ENCODE measurements at regions not wholly inside any gene's neighbourhood (a gene's known extent, or its start where the extent isn't known, plus 50 kb on each side); places are given as distances from the start of the nearest gene placed in this dataset.

GRCh38 chr12:113747017-113747416 lies 219.1 kb downstream of the RBM19 start:
- Histone ChIP-seq H3F3A (ENCODE audit: insufficient read depth) (no peaks in the 10 kb centered on the region), H3K9me3 (ENCODE audit: insufficient read depth, low read length) (no peaks in the 10 kb centered on the region), H4K20me1 (ENCODE audit: low read depth, low read length) (no peaks in the 10 kb centered on the region), H3K9ac (ENCODE audit: low read length) (no peak overlapping the region), H3K27me3 (ENCODE audit: low read length) (no peaks in the 10 kb centered on the region), H3K27ac (ENCODE audit: low read depth, low read length) (no peak overlapping the region), H2AFZ (ENCODE audit: low read depth, low read length, severe bottlenecking) (no peak overlapping the region), H3K36me3 (ENCODE audit: low read length) (no peaks in the 10 kb centered on the region), H3K79me2 (ENCODE audit: insufficient read depth, low read length) (no peaks in the 10 kb centered on the region), H3K4me3 (ENCODE audit: insufficient read depth, low read length, poor library complexity, severe bottlenecking) (no peak overlapping the region), H3K9me2 (replicated peaks; ENCODE audit: insufficient read depth, low read length) (no peaks in the 10 kb centered on the region), H3K4me2 (ENCODE audit: low read depth, low read length, poor library complexity, severe bottlenecking) (no peak overlapping the region)
- TF ChIP-seq CTCF (IDR thresholded peaks at IDR 0.05; ENCODE audit: insufficient read depth, low read length, poor library complexity, severe bottlenecking) (no peak), EZH2phosphoT487 (conservative IDR thresholded peaks at IDR 0.05; ENCODE audit: low read length) (no peak)

- no peaks in the 10 kb centered on the region for H3K27me3 ChIP-seq (ENCODE audit: low read length)
Observed at GRCh38 chr12:113744802-113745395, 221.2 kb downstream of the RBM19 start.

GRCh38 chr12:113742801-113743200 lies 223.3 kb downstream of the RBM19 start:
- H3F3A ChIP-seq (ENCODE audit: insufficient read depth): no peaks in the 10 kb centered on the region
- no peak overlapping the region for H2AFZ ChIP-seq (ENCODE audit: low read depth, low read length, severe bottlenecking)
- no peak overlapping the region for H3K4me3 ChIP-seq (ENCODE audit: insufficient read depth, low read length, poor library complexity, severe bottlenecking)
- no peaks in the 10 kb centered on the region for H3K27me3 ChIP-seq (ENCODE audit: low read length)
- H3K9me3 ChIP-seq (ENCODE audit: insufficient read depth, low read length): no peaks in the 10 kb centered on the region
- no peaks in the 10 kb centered on the region for H3K79me2 ChIP-seq (ENCODE audit: insufficient read depth, low read length)
- no peak overlapping the region for H3K9ac ChIP-seq (ENCODE audit: low read length)
- H3K36me3 ChIP-seq (ENCODE audit: low read length): no peaks in the 10 kb centered on the region
- no peak overlapping the region for H3K4me2 ChIP-seq (ENCODE audit: low read depth, low read length, poor library complexity, severe bottlenecking)
- no peaks in the 10 kb centered on the region for H3K9me2 ChIP-seq (replicated peaks; ENCODE audit: insufficient read depth, low read length)
- H4K20me1 ChIP-seq (ENCODE audit: low read depth, low read length): no peaks in the 10 kb centered on the region
- TF ChIP-seq EZH2phosphoT487 (conservative IDR thresholded peaks at IDR 0.05; ENCODE audit: low read length) (no peak), CTCF (IDR thresholded peaks at IDR 0.05; ENCODE audit: insufficient read depth, low read length, poor library complexity, severe bottlenecking) (no peak)
- no peak overlapping the region for H3K27ac ChIP-seq (ENCODE audit: low read depth, low read length)

More at GRCh38 chr12:113744802-113745395, 221.2 kb downstream of the RBM19 start:
- no peaks in the 10 kb centered on the region for H3K36me3 ChIP-seq (ENCODE audit: low read length)
- no peak overlapping the region for H3K9ac ChIP-seq (ENCODE audit: low read length)
- H3K9me3 ChIP-seq (ENCODE audit: insufficient read depth, low read length): no peaks in the 10 kb centered on the region
- H3K9me2 ChIP-seq (replicated peaks; ENCODE audit: insufficient read depth, low read length): no peaks in the 10 kb centered on the region
- H4K20me1 ChIP-seq (ENCODE audit: low read depth, low read length): no peaks in the 10 kb centered on the region
- no peaks in the 10 kb centered on the region for H3K79me2 ChIP-seq (ENCODE audit: insufficient read depth, low read length)
- no peak overlapping the region for H2AFZ ChIP-seq (ENCODE audit: low read depth, low read length, severe bottlenecking)
- no peak overlapping the region for H3K4me3 ChIP-seq (ENCODE audit: insufficient read depth, low read length, poor library complexity, severe bottlenecking)
- TF ChIP-seq EZH2phosphoT487 (conservative IDR thresholded peaks at IDR 0.05; ENCODE audit: low read length) (no peak), CTCF (IDR thresholded peaks at IDR 0.05; ENCODE audit: insufficient read depth, low read length, poor library complexity, severe bottlenecking) (no peak)
- H3K4me2 ChIP-seq (ENCODE audit: low read depth, low read length, poor library complexity, severe bottlenecking): no peak overlapping the region
- no peaks in the 10 kb centered on the region for H3F3A ChIP-seq (ENCODE audit: insufficient read depth)
- no peak overlapping the region for H3K27ac ChIP-seq (ENCODE audit: low read depth, low read length)

All from SU-DHL-6 (cell line).